ENCODE measurements at regions not wholly inside any gene's neighbourhood (a gene's known extent, or its start where the extent isn't known, plus 50 kb on each side); places are given as distances from the start of the nearest gene placed in this dataset.
"Not testable (repeated sequence)": the region's sequence is repeated elsewhere in the genome, so short reads cannot be mapped to it uniquely, and the experiment has no call there.

- DNase-seq = no peak
These were observed 102.1 kb upstream of the ZNF746 start for GRCh38 chr7:149599636-149600206.

DNA sequence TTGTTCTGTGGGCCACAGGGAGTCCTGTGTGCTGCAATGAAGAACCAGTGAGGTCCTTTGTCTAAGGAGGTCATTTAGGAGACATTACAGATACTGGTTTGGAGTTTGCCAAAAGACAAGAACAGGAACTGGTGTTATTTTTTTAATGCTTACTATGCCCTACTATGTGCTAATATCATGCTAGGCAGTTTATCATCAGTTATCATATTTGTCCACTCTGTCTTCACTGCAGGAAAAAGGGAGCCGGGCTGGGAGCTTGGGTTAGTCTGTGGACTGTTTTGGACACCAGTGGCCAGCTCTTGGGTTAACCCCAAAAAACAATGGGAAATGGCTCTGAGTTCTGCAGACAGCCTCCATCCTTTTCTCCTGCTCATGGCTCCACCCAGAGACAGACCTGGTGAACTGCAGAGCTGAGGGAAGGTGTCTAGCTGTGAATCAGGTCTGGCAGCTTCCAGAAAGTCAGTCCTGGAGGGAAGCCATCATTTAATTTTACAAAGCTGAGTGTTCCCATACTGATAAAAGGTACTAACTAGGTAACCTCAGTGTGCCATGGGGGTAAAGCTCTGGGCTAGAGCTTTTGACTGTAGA lies 101.2 kb upstream of the ZNF746 start:
- no peak for DNase-seq

GRCh38 chr7:149597789-149598188 lies 100.2 kb upstream of the ZNF746 start:
- DNase-seq = not testable (repeated sequence)

DNA sequence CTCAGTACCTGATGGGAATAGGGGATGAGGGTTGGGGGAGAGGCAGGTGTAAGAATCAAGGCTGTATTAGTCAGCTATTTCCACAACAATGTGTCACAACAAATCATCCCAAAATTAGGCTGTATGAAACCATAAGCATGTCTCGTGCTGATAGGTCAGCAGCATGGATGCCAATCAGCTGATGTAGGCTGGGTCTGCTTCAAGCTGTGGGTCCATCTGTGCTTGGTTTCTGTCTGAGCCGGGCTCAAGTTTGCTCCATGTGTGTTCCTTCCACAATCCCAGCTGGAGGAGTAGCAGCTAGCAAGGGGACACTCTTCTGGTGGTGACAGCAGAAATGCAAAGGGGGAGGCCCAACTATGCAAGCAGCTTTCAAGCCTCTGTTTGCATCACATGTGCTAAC lies 97.9 kb upstream of the ZNF746 start:
- DNase-seq = no peak

GRCh38 chr7:149595078-149595477 lies 97.5 kb upstream of the ZNF746 start:
- no peak for DNase-seq

- DNase-seq = no peak
These were observed 91.3 kb upstream of the ZNF746 start for GRCh38 chr7:149588930-149589329.

DNA sequence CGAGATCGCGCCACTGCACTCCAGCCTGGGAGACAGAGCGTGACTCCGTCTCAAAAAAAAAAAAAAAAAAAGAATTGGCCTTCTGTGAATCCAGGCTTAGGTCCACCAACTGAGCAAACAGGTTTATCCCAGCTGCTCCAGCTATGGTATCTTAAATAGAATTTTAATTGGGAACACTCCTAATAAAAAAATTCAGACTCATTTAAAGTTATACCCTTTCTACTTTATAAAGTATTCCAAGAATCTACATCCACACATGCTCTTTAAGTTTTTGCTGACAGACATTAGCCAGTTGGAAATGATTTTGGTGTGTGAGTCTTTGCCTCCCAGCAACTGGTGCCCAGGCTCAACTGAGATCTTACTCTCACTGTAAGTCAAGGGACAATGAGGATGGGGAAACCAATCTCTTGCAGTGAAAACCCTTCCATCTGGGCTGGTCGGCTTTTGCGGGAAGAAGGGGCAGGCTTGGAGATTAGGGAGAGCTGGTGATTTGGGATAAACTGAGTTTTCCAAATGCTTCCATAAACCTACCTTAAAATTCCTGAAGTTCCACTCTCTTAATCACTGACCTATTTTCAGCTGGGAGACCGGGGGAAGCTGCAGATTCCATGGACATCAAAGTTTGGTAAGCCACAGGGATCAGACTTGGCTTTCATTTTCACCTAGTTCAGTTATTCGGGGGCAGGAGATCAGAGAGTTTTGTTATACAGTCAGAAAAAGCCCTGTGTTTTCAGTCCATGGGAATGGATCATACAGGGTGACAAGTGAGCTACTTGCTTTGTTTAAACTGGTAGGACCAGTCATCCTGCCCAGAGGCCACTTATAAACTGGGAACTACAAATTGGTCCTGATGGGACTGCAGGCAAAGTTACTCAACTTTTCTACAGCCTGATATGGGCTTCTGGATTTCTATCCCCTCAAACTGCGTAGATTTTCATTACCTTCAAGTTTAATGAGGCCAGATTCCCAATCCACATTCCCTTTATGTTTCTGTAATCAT lies 89.3 kb upstream of the ZNF746 start:
- no peak for DNase-seq

- no peak for DNase-seq
These were observed 86.9 kb upstream of the ZNF746 start for GRCh38 chr7:149584530-149584929.

GRCh38 chr7:149584009-149584408 lies 86.4 kb upstream of the ZNF746 start:
- no peak for DNase-seq

DNA sequence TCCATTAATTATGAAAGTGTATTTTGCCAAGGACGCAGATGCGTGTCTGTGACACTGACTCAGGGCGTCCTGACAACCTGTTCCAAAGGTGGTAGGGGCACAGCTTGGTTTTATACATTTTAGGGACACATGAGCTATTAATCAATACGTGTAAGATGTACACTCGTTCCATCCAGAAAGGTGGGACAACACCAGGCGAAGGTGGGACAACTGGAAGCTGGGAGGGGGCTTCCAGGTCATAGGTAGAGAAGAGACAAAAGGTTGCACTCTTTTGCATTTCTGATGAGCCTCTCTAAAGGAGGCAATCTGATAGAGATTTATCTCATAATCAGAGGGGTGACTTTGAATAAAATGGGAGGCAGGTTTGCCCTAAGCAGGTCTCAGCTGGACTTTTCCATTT lies 82.7 kb upstream of the ZNF746 start:
- DNase-seq = no peak

DNA sequence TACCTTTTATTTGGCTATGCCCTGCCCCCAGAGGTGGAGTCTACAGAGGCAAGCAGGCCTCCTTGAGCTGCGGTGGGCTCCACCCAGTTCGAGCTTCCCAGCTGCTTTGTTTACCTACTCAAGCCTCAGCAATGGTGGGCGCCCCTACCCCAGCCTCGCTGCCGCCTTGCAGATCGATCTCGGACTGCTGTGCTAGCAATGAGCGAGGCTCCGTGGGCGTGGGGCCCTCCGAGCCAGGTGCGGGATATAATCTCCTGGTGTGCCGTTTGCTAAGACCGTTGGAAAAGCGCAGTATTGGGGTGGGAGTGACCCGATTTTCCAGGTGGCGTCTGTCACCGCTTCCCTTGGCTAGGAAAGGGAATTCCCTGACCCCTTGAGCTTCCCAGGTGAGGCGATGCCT lies 81.8 kb upstream of the ZNF746 start:
- DNase-seq = not testable (repeated sequence)

- not testable (repeated sequence) for DNase-seq
These were observed 76.8 kb upstream of the ZNF746 start for GRCh38 chr7:149574428-149574827.

DNA sequence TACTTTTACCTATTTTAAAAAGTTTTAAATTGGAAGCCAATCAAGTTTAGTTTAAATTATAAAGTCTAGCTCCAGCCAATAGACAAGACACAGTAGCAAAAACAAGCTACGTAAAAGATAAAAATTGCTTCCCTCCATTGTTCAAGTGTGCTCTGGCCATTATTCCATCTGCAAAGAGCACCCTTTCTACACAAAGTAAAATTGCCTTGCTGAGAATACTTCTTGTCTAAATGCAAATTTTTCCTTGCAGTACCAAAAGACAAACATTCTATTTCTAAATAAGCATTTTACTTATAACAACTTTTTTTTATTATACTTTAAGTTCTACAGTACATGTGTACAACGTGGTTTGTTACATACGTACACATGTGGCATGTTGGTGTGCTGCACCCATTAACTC lies 75.9 kb upstream of the ZNF746 start:
- DNase-seq = no peak

DNA sequence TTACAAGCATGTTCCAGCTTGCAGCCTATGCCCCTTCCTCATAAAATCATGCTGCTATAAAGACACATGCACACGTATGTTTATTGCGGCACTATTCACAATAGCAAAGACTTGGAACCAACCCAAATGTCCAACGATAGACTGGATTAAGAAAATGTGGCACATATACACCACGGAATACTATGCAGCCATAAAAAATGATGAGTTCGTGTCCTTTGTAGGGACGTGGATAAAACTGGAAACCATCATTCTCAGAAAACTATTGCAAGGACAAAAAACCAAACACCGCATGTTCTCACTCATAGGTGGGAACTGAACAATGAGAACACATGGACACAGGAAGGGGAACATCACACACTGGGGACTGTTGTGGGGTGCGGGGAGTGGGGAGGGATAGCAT lies 75.3 kb upstream of the ZNF746 start:
- DNase-seq = not testable (repeated sequence)

DNA sequence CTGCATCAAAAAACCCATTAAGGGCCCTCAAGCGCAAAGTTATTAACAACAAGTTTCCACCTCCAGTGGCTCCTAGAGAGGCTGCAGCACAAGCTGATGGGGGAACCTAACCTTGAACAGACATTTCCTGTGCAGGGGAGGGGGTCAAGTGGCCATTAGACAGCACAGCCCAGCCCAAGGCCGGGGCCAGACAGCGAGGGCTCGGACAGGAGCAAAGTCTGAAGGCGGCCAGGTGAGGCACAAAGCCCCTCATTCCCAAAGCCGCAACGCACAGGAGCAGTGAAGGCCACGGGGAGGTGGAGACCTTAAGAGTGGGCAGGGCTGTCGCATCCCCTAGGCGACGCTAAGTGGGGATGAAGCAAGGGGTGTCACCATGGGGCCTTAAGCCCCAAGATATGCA lies 73.2 kb upstream of the ZNF746 start:
- DNase-seq = no peak

- no peak for DNase-seq
These were observed 72.3 kb upstream of the ZNF746 start for GRCh38 chr7:149569726-149570422.

DNA sequence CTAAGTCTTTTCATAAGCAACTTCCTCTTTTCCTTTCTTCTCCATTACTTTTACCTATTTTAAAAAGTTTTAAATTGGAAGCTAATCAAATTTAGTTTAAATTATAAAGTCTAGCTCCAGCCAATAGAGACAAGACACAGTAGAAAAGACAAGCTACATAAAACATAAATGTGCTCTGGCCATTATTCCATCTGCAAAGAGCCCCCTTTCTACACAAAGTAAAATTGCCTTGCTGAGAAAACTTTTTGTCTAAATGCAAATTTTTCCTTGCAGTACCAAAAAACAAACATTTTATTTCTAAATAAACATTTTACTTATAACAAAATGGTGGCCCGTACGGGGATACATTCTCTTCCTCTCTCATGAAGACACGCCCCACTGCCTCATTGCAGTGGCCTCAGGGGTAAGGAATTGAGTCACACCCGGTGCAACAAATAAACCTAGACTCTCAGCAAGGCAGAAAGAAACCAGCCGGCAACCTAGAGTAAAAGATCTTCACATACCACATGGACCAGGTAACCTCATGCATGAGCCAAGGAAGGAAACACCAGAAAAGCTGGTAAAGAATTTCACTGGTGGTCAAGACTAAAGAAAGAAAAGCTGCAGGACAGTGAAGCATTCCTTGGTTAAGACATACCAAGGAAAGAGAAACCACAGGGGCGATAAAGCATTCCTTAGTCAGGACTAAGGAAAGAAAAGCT lies 71.6 kb upstream of the ZNF746 start:
- DNase-seq = no peak

- no peak for DNase-seq
These were observed 70.6 kb upstream of the ZNF746 start for GRCh38 chr7:149568218-149568617.

GRCh38 chr7:149566103-149566502 lies 68.5 kb upstream of the ZNF746 start:
- no peak for DNase-seq

DNA sequence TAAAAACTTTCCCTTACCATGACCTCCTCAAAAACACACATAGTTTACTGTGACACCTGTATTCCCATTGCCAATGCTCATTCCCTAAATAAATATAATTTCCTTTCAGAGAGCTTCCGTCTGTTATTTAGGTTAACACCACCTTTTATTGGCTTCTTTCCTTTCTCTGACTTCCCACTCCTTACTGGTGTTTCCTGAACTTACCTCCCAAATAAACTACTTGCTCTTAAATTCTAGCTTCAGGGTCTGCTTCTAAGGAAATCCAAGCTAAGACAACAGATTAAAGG lies 67.4 kb upstream of the ZNF746 start:
- no peak for DNase-seq

DNA sequence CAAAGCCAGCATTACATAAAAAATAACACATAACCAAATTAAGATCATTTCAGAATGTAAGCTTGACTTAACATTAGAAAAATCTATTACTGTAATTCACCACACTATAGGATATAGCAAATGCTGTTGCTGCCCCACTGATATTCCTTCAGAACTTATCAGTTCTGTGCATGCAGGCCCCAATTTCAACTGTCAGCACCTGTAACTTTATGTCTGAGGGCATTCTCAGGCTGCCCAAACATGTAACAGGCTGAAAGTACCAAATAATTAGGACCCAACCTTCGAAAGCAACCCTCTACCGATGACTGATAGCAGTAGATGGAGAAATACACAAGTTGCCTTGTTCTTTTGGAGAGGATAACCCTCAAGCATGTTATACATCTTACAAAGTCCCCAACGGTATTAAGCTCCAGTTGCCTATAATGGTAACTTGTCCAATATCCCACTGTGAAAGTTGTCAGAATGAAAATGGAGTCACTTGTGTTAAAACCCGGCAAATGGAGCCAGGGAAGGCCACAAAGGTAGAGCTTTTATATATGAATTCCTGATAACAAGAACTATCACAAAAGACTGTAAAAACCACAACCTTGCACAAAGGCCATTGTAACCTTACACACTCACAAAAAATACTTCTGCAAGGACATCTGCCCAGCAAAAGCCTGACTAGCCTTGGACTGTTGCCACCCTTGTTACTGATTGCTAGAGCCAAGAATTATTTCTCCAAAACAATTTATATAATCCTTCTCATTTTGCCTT lies 66.9 kb upstream of the ZNF746 start:
- DNase-seq = no peak

DNA sequence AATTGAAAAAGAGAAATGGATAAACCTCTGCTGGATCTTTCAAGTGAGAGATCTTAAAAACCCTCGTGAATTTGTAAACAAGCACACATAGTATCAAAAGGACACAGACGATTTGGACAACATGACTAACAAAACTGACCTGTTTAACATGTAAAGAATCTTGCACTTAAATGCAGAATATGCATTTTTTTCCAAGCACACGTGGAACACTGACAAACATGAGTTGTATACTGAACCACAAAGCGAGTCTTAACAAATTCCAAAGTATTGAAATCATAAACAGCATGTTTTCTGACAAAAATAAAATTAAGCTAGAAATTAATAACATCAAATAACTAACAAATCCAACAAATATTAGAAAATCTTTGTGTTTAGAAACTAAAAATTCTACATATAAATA lies 65.0 kb upstream of the ZNF746 start:
- DNase-seq = no peak

All from midbrain (tissue), 1 donor.